HG03159 (cell line): ENCODE measurements at regions not wholly inside any gene's neighbourhood (a gene's known extent, or its start where the extent isn't known, plus 50 kb on each side); places are given as distances from the start of the nearest gene placed in this dataset.
A peak's percentile ranks its signal among the peaks of the same experiment; 100 is the strongest.
"Not testable (repeated sequence)": the region's sequence is repeated elsewhere in the genome, so short reads cannot be mapped to it uniquely, and the experiment has no call there.

Source experiments
- ATAC-seq: cut with Tn5 transposase; IDR thresholded peaks from one replicate; pipeline ENCODE4 v1.9.1; 2021; ENCODE audit warnings: mild to moderate bottlenecking, moderate library complexity; ENCODE audit not compliant: unreplicated experiment

GRCh38 chr3:153221748-153222162, 59.7 kb downstream of the RAP2B start:
- peak; percentile 96 for ATAC-seq

- ATAC-seq: not testable (repeated sequence)
These were observed 64.9 kb downstream of the RAP2B start for GRCh38 chr3:153226877-153227276.

GRCh38 chr3:153230427-153230826, 68.4 kb downstream of the RAP2B start:
- ATAC-seq: not testable (repeated sequence)

GRCh38 chr3:153231245-153231644, 69.2 kb downstream of the RAP2B start:
- ATAC-seq: not testable (repeated sequence)

GRCh38 chr3:153232050-153232752, 70.2 kb downstream of the RAP2B start:
- not testable (repeated sequence) for ATAC-seq

- no peak for ATAC-seq
These were observed 70.8 kb downstream of the RAP2B start for GRCh38 chr3:153232851-153233271.

- no peak for ATAC-seq
These were observed 72.0 kb downstream of the RAP2B start for GRCh38 chr3:153233986-153234385.

- ATAC-seq: no peak
These were observed 80.9 kb downstream of the RAP2B start for GRCh38 chr3:153242896-153243295.

GRCh38 chr3:153244961-153245360, 82.9 kb downstream of the RAP2B start:
- no peak for ATAC-seq

- no peak for ATAC-seq
These were observed 83.6 kb downstream of the RAP2B start for GRCh38 chr3:153245661-153246060.

- ATAC-seq: no peak
These were observed 84.3 kb downstream of the RAP2B start for GRCh38 chr3:153246331-153246730.

- ATAC-seq: no peak
These were observed 84.8 kb downstream of the RAP2B start for GRCh38 chr3:153246806-153247205.

- no peak for ATAC-seq
These were observed 85.6 kb downstream of the RAP2B start for GRCh38 chr3:153247331-153248330.

- ATAC-seq: not testable (repeated sequence)
These were observed 86.8 kb downstream of the RAP2B start for GRCh38 chr3:153248835-153249234.

GRCh38 chr3:153249906-153250305, 87.9 kb downstream of the RAP2B start:
- ATAC-seq: no peak

GRCh38 chr3:153250446-153250845, 88.4 kb downstream of the RAP2B start:
- no peak for ATAC-seq

GRCh38 chr3:153252963-153253362, 90.9 kb downstream of the RAP2B start:
- no peak for ATAC-seq

GRCh38 chr3:153254361-153254760, 92.3 kb downstream of the RAP2B start:
- no peak for ATAC-seq

- no peak for ATAC-seq
These were observed 95.8 kb downstream of the RAP2B start for GRCh38 chr3:153257673-153258351.

- no peak for ATAC-seq
These were observed 97.9 kb downstream of the RAP2B start for GRCh38 chr3:153259956-153260355.

- no peak for ATAC-seq
These were observed 98.7 kb downstream of the RAP2B start for GRCh38 chr3:153260681-153261080.
